GM12878 (cell line): ENCODE measurements at regions not wholly inside any gene's neighbourhood (a gene's known extent, or its start where the extent isn't known, plus 50 kb on each side); places are given as distances from the start of the nearest gene placed in this dataset.

Experiments
- ATF3 ChIP-seq: IDR thresholded peaks from 2 replicates; pipeline ENCODE4 v1.6.1; 2011; ENCODE audit warnings: low read depth, mild to moderate bottlenecking, low read length, moderate library complexity, borderline replicate concordance; ENCODE audit errors: extremely low read depth
- CTCF ChIP-seq, 3 experiments: IDR thresholded peaks in 2 of 3; conservative IDR thresholded peaks in 1 of 3; 2 replicates each; pipeline ENCODE4 v1.5.1; 2011; ENCODE audit warnings: low read depth in 3 of 3, low read length in 3 of 3, mild to moderate bottlenecking in 3 of 3, control low read depth in 2 of 3, moderate library complexity in 2 of 3, inconsistent platforms in 1 of 3, mixed read lengths in 1 of 3; ENCODE audit not compliant: control insufficient read depth in 2 of 3, insufficient read depth in 1 of 3; ENCODE audit errors: extremely low read depth in 1 of 3
- ELK1 ChIP-seq: IDR thresholded peaks from 2 replicates; pipeline ENCODE4 v1.6.1; 2012; ENCODE audit warnings: low read depth, low read length, improper control_type of control experiment
- FOXM1 ChIP-seq: IDR thresholded peaks from 2 replicates; pipeline ENCODE4 v1.6.1; 2012; ENCODE audit warnings: low read depth, mild to moderate bottlenecking, inconsistent platforms, low read length, moderate library complexity
- SRF ChIP-seq, 2 experiments: IDR thresholded peaks; 2 replicates each; pipeline ENCODE4 v1.6.1; 2011; ENCODE audit warnings: low read depth in 2 of 2, low read length in 2 of 2, mild to moderate bottlenecking in 1 of 2, moderate library complexity in 1 of 2
- TAF1 ChIP-seq: IDR thresholded peaks from 2 replicates; pipeline ENCODE4 v1.6.1; 2011; ENCODE audit warnings: mild to moderate bottlenecking, low read depth, low read length, borderline replicate concordance
- USF2 ChIP-seq: IDR thresholded peaks from 2 replicates; pipeline ENCODE4 v1.6.1; 2011; ENCODE audit warnings: low read depth, low read length, improper control_type of control experiment, borderline replicate concordance

GRCh38 chr15:38090223-38090622, 155.8 kb downstream of the TMCO5A start:
- no peak for TF ChIP-seq ATF3
- no peak for TF ChIP-seq ELK1
- TF ChIP-seq FOXM1 = no peak
- TF ChIP-seq CTCF (IDR thresholded peaks at IDR 0.05 in 2 of 3, conservative IDR thresholded peaks at IDR 0.05 in 1 of 3; ENCODE audit: control insufficient read depth in 2 of 3, extremely low read depth in 1 of 3, insufficient read depth in 1 of 3, low read depth in 3 of 3, low read length in 3 of 3) = no peak
- no peak for TF ChIP-seq USF2
- no peak for TF ChIP-seq TAF1
- no peak for TF ChIP-seq SRF (IDR thresholded peaks at IDR 0.05; ENCODE audit: low read depth in 2 of 2, low read length in 2 of 2)
